MG63 (cell line): ENCODE measurements at regions not wholly inside any gene's neighbourhood (a gene's known extent, or its start where the extent isn't known, plus 50 kb on each side); places are given as distances from the start of the nearest gene placed in this dataset.
A peak's percentile ranks its signal among the peaks of the same experiment; 100 is the strongest.

ENCODE experiments used
- DNase-seq: peaks from one replicate; pipeline ENCODE4 v3.0.0-alpha.2; 2020
- H3K27me3 ChIP-seq: fragments of 250-450 bp; sonication (Bioruptor Pico); 2 replicates; pipeline ENCODE4 v1.5.1; 2020; ENCODE audit warnings: mild to moderate bottlenecking, moderate library complexity
- H3K36me3 ChIP-seq: fragments of 250-450 bp; sonication (Bioruptor Pico); 2 replicates; pipeline ENCODE4 v1.5.1; 2020; ENCODE audit warnings: mild to moderate bottlenecking, moderate library complexity
- H3K4me3 ChIP-seq: fragments of 250-450 bp; sonication (Bioruptor Pico); 2 replicates; pipeline ENCODE4 v1.5.1; 2020; ENCODE audit warnings: mild to moderate bottlenecking, moderate library complexity
- H3K9me3 ChIP-seq: fragments of 250-450 bp; sonication (Bioruptor Pico); 2 replicates; pipeline ENCODE4 v1.5.1; 2020; ENCODE audit warnings: mild to moderate bottlenecking, moderate library complexity

DNA sequence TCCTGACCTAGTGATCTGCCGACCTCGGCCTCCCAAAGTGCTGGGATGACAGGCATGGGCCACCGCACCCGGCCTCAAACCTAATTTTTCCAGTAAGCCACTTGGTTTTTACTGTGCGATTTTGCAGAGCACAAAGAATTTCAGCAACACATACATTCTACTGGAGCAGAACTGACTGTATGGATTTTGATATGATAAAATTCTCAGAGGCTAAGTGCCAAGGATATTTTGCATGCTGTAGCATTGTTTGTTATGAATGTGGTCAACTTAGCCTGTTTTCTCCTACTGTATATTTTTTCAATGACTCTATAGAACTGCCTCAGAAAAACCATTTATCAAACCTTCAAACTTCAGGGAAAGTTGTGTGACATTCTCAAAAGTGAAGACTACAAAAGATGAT is 89.2 kb downstream of the FAT3 start:
- H3K36me3 ChIP-seq, result no peaks in the 10 kb centered on the region
- no peaks in the 10 kb centered on the region for H3K9me3 ChIP-seq
- H3K4me3 ChIP-seq, result no peak overlapping the region
- no peak for DNase-seq
- H3K27me3 ChIP-seq, result no peaks in the 10 kb centered on the region

DNA sequence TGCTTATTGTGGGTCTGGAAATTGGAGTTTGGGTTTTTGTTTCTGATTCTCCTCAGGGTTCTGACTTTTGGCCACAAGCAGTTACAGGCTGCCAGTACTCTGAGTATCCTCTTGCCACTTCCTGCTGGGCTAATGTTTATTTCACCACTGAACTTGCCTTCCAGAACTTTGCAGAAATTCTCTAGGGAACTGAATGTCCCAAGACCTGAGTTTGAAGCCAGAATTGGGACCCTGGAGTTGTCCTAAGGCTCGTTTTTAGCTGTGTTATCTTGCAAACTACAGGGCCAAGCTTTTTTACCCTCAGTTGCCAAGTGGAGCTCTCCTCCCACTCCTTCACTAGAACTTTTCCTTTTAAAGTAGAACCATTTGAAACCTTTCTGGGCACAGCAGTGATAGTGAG is 89.9 kb downstream of the FAT3 start:
- Histone ChIP-seq H3K36me3 (no peaks in the 10 kb centered on the region), H3K4me3 (no peak overlapping the region), H3K27me3 (no peaks in the 10 kb centered on the region), H3K9me3 (no peaks in the 10 kb centered on the region)
- no peak for DNase-seq

DNA sequence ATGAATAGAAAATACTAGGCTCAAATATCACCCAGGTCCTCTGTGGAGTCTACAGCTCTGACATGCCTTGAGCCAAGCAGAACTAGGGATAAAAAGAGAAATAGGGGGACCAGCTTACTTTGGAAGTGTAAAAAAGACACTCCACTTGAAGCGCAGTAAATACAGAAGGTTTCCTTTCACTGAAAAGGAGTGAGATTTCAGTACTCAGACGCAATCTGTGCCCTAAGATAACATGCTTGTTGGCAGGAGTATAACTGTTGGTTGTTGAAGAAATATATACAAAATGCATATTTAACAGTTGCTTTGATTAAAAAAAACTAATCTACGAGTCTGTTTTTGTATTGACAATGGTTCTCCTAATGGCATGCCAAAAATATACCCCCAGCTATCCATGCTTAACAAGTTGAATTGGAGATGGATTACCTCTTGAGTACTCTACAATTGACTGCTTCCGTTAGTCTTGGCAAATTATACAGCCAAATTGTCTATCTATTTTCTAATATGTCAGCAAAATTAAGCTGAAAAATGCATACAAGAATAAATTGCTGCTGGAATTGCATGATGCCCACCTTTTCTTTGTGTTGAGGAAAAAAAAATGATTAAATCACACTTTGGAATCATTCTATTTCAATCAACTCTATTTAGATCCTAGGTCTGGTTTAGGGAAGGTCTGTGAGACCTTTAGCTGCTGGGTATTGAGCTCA is 91.6 kb downstream of the FAT3 start:
- Histone ChIP-seq H3K27me3 (no peaks in the 10 kb centered on the region), H3K9me3 (no peaks in the 10 kb centered on the region), H3K4me3 (no peak overlapping the region), H3K36me3 (no peaks in the 10 kb centered on the region)
- no peak for DNase-seq

DNA sequence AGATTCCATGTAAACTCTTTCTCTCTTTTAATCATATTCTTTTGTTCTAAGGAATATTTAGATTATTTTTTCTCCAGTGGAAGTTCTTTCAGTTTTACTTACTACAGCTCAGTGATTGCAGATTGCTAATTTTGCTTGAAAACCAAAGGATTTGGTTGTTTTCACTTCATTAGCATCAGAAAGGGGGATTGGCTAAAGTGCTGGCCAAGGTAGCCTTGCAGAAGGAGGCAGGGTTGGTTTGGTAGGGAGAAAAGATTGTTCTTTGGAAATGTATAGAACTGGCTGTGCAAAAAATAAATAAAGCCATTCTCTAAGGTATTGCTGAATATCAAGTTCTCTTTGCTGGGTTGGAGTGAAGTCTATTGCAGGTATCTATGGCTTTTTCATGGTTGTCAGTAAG is 92.6 kb downstream of the FAT3 start:
- DNase-seq, result no peak
- Histone ChIP-seq H3K4me3 (no peak overlapping the region), H3K9me3 (no peaks in the 10 kb centered on the region), H3K36me3 (no peaks in the 10 kb centered on the region), H3K27me3 (no peaks in the 10 kb centered on the region)

DNA sequence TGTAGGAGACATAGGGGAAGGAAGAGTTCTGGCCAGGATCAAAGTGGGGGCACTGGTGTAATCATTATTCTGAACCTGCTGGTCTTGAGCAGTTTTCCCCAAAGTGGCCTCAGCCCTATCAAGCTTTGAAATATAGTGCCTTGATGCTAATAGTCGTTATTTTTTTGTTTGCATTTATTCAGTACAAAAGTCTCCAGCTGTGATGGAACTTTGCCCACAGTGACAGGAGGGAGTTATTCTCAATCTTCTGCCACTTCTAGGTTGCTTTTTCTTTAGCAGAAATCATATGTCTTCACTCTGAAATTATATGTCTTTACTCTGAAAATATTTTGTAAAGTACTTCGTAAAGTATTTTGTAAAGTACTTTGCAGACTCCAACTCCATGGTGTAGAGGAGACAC is 93.1 kb downstream of the FAT3 start:
- H3K27me3 ChIP-seq, result no peaks in the 10 kb centered on the region
- H3K36me3 ChIP-seq, result no peaks in the 10 kb centered on the region
- H3K9me3 ChIP-seq, result no peaks in the 10 kb centered on the region
- no peak overlapping the region for H3K4me3 ChIP-seq
- no peak for DNase-seq

DNA sequence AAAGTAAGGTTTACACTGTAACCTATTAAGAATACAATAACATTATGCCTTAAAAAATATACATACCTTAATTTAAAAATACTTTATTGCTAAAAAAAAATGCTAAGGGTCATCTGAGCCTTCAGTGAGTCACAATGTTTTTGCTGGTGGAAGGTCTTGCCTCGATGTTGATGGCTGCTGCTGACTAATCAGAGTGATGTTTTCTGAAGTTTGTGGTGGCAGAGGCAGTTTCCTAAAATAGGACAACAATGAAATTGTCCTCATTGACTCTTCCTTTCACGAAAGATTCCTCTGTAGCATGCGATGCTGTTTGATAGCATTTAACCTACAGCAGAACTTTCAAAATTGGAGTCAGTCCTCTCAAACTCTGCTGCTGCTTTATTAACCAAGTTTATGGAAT is 97.6 kb downstream of the FAT3 start:
- no peak overlapping the region for H3K4me3 ChIP-seq
- DNase-seq, result peak; percentile 9
- H3K27me3 ChIP-seq, result no peaks in the 10 kb centered on the region
- H3K9me3 ChIP-seq, result peaks cover 3% of the 10 kb centered on the region; the same call in 1 of the 2 replicates
- no peaks in the 10 kb centered on the region for H3K36me3 ChIP-seq

DNA sequence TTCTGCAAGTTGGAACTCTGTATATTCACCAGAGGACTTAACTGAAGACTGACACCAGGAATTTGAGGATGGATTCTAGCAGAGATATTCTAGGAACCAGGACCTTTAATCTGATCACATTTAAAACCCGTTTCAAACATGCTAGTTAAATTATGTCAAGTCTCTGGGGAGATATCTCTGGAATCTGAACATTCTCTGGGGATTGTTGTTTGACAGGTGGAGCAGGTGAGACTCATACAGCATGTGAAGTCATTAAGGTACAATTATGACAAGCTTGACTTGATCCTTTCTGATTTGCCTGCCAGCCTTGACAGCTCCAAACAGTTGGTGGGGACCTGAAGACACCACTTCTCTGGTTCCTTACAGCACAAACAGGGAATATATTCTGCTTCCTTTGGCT is 100.3 kb downstream of the FAT3 start:
- Histone ChIP-seq H3K9me3 (peaks cover 3% of the 10 kb centered on the region; the same call in 1 of the 2 replicates), H3K27me3 (no peaks in the 10 kb centered on the region), H3K4me3 (no peak overlapping the region), H3K36me3 (no peaks in the 10 kb centered on the region)
- no peak for DNase-seq

DNA sequence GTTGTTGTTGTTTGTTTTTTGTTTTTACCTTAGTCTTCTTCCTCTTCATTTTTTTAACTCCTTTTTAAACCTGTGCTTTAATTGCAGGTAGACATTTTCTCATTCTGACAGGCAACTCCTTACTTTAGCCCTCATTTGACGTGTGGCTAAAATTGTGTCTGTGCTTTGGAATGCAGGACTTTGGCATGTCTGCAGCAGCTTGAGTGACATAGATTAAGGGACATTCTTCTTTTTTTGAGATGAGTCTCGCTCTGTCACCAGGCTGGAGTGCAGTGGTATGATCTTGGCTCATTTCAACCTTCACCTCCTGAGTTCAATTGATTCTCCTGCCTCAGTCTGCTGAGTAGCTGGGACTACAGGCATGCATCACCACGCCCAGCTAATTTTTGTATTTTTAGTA is 100.8 kb downstream of the FAT3 start:
- Histone ChIP-seq H3K36me3 (no peaks in the 10 kb centered on the region), H3K4me3 (no peak overlapping the region), H3K27me3 (no peaks in the 10 kb centered on the region), H3K9me3 (peaks cover 3% of the 10 kb centered on the region; the same call in 1 of the 2 replicates)
- DNase-seq, result no peak

DNA sequence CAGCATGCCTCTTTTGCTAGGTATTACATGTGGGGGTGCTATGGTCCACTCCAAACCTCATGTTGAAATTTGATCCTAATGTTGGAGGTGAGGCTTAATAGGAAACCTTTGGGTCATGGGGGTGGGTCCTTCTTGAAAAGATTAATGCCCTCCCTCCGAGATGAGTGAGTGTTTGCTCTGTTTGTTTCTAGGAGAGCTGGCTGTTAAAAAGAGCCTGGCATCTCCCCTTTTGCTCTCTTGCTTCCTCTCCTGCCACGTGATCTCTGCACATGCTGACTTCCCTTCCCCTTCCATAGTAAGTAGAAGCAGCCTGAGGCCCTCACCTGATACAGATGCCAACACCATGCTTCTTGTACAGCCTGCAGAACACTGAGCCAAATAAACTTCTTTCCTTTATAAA is 104.5 kb downstream of the FAT3 start:
- H3K36me3 ChIP-seq, result no peaks in the 10 kb centered on the region
- H3K4me3 ChIP-seq, result no peak overlapping the region
- DNase-seq, result no peak
- no peaks in the 10 kb centered on the region for H3K9me3 ChIP-seq
- H3K27me3 ChIP-seq, result no peaks in the 10 kb centered on the region

DNA sequence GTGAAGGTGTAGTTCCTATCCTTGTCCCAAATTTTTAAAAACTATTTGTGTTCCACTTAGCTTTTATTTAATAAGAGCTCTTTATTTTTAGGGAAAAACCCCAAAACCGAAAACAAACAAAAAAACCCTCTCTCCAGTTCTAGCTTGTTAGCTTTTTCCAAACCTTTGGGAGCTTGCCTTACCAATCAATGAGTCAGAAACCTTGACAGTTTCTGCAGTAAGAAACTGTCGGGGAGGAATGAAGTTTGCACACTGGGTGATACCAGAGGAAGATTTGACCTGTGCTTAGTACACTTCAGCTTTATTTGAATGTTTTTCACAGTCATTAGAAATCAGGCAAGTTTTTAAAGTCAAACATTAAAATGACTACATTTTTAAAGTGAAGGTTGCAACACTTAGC is 105.0 kb downstream of the FAT3 start:
- DNase-seq, result no peak

DNA sequence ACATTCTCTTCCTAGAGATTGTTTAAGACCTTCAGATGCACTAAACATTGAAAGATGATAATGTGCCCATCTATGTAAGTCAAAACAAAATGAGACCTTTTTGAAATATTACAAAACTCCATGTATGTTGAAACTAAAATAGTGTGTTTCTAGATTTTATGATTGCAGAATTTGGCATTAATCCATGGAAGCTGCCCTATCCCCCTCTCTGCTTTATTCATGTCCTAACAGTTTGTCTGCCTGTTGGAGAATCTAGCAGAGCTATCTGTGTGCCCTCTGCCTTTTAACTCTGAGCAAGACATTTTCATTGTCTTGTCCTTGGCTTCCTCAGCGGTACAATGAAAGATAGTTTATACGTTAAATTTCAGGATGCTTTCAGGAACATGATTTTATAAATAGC is 105.5 kb downstream of the FAT3 start:
- no peaks in the 10 kb centered on the region for H3K36me3 ChIP-seq
- DNase-seq, result no peak
- H3K27me3 ChIP-seq, result no peaks in the 10 kb centered on the region
- no peak overlapping the region for H3K4me3 ChIP-seq
- no peaks in the 10 kb centered on the region for H3K9me3 ChIP-seq

More for the DNA sequence above, 105.0 kb downstream of the FAT3 start:
- H3K27me3 ChIP-seq, result no peaks in the 10 kb centered on the region
- H3K9me3 ChIP-seq, result no peaks in the 10 kb centered on the region
- no peaks in the 10 kb centered on the region for H3K36me3 ChIP-seq
- H3K4me3 ChIP-seq, result no peak overlapping the region

DNA sequence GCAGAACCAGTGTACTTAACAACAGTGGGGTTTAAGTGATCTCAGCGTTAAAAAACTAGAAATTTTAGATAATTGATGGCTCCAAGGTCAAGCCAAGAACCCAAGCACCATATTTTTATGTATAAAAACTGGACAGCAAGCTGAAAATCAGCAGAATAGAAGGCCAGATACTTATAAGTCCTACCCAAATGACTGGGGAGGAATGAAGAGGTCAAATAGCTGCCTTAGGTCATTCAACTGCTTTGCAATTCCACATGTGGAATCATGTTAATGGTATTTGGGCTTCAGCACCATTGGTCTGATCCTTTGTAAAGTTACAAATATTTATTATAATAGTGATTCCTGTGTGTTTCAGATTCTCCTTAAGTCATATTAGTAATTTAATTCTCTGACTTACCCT is 108.4 kb downstream of the FAT3 start:
- no peak overlapping the region for H3K4me3 ChIP-seq
- no peak for DNase-seq
- no peaks in the 10 kb centered on the region for H3K27me3 ChIP-seq
- H3K9me3 ChIP-seq, result no peaks in the 10 kb centered on the region
- H3K36me3 ChIP-seq, result no peaks in the 10 kb centered on the region

DNA sequence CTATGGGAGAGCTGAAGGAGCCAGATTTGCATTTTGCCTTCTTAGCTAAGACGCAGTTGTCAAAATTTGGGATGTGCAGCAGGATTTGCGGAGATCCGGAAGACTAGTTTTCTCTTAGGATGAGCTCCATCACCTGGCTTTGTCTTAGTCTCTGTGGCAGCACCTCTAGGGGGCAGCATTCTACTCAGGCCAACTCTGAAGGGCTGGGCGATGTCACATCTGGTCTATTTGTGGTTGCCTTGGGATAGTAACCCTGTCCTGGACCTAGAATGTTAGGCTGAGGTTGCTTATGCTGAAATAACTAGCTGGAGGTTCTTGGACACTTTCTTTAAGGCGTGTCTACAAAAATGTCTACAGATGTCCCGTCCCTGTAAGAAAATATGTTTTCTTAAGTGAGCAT is 116.2 kb downstream of the FAT3 start:
- Histone ChIP-seq H3K27me3 (no peaks in the 10 kb centered on the region), H3K4me3 (no peak overlapping the region), H3K9me3 (no peaks in the 10 kb centered on the region), H3K36me3 (no peaks in the 10 kb centered on the region)
- DNase-seq, result peak; percentile 1

DNA sequence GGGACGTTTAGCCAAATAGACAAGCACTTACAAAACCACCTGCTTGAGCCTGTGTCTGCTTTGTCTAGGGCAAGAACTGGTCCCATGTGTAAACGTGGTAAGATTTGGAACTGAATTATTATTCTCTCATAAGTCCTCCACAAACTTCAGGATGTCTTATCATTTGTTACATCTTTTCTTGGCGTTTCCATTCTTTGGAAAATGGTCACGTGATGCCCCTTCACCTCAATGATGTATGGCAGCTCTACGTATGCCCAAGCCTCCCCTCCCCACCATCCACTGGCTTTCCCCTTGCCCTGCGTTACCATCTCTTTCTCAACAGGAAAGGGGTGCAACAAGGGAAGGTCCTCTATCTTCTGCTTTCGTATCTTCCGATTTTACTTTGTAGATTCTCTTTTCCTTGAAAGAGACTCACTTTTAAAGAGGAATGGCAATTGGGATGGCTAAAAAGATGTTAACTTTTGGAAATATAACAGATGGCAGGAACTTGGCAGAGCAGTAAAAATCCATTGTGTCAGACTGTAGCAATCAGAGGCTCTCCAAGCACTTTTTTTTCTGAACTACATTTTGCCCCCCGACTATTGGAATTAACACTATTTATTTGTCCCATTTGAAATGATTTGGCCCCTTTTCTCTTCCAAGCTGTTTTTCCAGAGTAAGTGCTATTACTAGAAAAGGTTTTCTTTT is 117.6 kb downstream of the FAT3 start:
- DNase-seq, result no peak
- H3K4me3 ChIP-seq, result no peak overlapping the region
- no peaks in the 10 kb centered on the region for H3K9me3 ChIP-seq

DNA sequence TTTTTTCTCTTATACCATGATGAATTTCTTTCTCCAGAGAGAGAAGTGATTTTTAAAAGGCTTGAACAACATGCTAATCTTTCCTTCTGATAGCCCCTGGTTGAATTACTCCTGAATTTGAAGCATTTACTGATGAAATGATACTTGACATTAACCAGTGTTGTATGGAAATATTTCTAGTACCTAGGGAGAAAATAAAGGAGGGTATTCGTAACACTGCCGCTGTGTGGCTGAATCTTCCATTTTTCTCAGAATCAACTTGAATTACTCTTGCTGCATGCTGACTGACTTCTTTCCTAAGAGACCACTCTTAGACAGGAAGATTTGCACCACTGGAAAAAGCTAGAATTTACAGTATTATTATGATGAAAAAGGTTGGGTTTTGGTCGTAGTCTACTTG is 118.3 kb downstream of the FAT3 start:
- H3K27me3 ChIP-seq, result no peaks in the 10 kb centered on the region
- H3K36me3 ChIP-seq, result no peaks in the 10 kb centered on the region
- no peak for DNase-seq
- no peak overlapping the region for H3K4me3 ChIP-seq
- H3K9me3 ChIP-seq, result no peaks in the 10 kb centered on the region

More for the DNA sequence above, 117.6 kb downstream of the FAT3 start:
- H3K27me3 ChIP-seq, result no peaks in the 10 kb centered on the region
- no peaks in the 10 kb centered on the region for H3K36me3 ChIP-seq

DNA sequence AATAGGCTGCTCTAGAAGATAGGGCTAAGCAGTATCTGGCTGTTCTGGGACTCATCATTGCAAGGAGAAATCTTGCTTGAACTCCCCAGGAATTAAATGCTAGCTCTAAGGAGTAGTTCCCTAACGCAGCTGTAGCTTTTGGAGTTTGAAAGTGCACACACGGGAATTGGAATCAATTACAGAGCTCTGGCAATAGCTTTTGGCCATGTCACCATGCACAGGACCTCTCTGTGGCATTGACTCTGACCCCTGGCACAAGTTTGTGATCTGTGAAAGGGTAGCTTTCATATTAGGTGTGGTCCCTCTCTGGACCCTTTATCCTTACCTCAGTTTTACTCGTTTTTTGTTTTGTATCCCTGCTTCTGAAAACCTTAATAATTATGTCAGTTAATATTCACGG is 121.6 kb downstream of the FAT3 start:
- Histone ChIP-seq H3K36me3 (no peaks in the 10 kb centered on the region), H3K27me3 (no peaks in the 10 kb centered on the region), H3K4me3 (no peak overlapping the region), H3K9me3 (no peaks in the 10 kb centered on the region)
- no peak for DNase-seq

DNA sequence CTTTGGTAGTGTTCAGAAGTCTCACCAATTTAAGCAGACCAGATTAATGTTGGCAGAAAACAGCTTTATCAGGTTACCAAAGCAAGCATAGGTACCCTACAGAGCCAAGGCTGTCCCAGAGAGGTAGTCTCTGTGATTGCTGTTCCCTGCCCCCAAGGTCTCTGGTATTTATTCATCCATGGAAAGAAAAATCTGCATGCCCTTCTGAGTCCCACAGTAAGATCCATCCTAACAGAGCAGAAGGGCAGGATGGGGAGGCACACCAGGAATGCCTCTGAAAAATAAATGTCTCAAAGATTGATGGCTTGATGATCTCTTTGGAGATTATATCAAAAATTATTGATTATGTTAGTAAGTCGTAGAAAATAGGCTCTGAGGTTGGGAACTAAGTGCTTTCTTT is 122.8 kb downstream of the FAT3 start:
- Histone ChIP-seq H3K4me3 (no peak overlapping the region), H3K9me3 (no peaks in the 10 kb centered on the region), H3K27me3 (no peaks in the 10 kb centered on the region), H3K36me3 (no peaks in the 10 kb centered on the region)
- DNase-seq, result no peak

DNA sequence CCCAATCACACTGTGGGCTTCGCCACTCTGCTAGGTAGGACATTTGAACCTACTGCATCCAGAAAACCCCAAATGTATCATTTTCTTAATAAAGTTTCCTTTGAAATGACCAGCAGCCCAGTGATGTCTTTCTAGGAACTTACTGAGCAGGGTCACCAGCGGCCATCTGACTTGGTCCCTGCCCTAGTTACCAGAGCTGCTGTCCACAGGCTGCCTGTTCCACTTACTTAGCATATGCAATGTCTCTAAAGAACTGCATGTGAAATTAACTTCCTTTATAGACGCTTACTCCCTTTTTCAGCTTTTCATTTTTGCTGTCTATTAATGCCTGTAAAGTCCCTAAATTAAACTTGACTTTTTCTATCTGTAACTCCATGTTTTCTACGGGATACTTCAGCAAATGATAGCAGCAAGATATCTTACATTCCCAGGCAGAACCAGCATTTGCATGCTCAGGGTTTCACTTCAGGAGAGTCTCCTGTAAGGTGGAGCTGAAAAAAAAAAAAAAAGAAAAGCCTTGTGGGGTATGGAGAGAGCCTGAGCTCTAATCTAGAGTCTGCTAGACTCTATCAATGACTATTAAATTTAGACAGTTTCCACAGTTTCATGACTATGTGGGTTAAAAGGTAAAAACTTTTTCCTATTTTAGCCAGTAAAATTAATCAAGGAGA is 125.0 kb downstream of the FAT3 start:
- H3K36me3 ChIP-seq, result no peaks in the 10 kb centered on the region
- H3K27me3 ChIP-seq, result no peaks in the 10 kb centered on the region
- no peaks in the 10 kb centered on the region for H3K9me3 ChIP-seq
- no peak overlapping the region for H3K4me3 ChIP-seq
- DNase-seq, result no peak
